ENCODE measurements at regions not wholly inside any gene's neighbourhood (a gene's known extent, or its start where the extent isn't known, plus 50 kb on each side); places are given as distances from the start of the nearest gene placed in this dataset.

- no peak for ATAC-seq
- intact Hi-C loops (cut with DNase I): no loop called here
- no peak for DNase-seq
These were observed 102.9 kb downstream of the CEBPB start for GRCh38 chr20:50293284-50294139.

GRCh38 chr20:50294164-50295088 is 103.8 kb downstream of the CEBPB start:
- intact Hi-C loops (cut with DNase I): no loop called here
- ATAC-seq (no peak), DNase-seq (no peak)

DNA sequence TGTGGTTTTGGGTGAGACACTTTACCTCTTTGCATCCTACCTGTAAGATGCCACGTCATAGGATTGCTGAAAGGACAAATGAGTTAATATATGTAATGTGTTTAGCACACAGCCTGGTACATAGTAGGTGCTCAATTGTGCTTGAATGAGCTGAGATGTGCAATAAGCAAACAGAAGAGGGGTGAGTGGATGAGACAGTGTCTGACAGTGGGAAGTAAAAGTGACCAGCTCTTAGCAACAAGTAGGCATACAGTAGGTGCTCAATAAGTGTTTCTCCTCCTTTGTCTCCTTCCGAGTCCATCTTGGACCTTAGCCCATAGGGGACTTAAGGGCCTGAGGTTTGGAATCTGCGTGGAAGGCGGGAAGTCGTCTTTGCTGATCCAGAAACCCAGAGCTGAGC is 104.7 kb downstream of the CEBPB start:
- no peak for ATAC-seq
- intact Hi-C loops (cut with DNase I): no loop called here
- DNase-seq: no peak

- ATAC-seq (no peak), DNase-seq (no peak)
- intact Hi-C loops (cut with DNase I): no loop called here
These were observed 105.3 kb downstream of the CEBPB start for GRCh38 chr20:50295762-50296449.

DNA sequence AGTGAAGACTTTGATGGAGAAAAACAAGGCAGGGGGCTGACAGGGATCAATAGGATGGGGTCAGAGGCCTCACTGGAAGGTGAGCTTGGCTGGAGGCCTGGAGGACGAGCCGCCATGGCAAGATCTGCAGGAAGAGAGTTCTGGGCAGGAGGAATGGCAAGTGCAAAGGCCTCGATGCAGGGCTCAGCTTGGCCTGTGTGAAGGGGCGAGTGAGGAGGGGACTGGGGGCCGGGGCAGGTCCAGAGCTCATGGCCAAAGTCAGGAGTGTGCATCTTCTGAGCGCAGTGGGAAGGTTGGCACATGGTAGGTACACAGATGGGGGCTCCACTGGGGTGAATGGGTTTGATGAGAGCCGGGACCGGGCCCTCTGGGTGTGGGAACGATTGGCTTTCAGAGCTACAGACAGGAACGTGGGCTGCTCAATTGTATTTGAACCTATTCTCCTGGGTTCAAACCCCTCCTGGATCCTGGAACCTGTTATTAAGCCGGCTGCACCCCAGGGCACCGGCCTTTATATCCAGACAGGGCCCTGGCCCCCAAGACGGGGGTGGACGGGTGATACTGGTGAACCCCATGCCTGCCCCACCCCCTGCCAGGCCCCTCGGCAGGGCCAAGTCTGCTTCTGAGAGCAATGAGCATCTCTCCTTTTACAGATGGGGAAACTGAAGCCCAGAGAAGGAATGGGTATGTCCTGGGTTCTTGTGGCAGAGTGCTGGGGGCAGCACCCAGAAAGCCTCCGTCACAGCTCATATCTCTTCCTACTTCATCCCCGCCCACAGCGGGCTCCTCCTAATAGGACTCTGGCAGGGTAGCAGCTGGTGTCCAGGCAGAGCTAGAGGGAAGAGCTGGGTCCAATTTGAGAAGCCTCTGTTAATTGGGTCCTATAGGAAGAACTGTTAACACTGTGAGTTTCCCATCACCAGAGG is 106.1 kb downstream of the CEBPB start:
- intact Hi-C loops (cut with DNase I): no loop called here
- ATAC-seq: peak in 1 of 2 donors; percentile 39
- DNase-seq: peak; percentile 78

DNA sequence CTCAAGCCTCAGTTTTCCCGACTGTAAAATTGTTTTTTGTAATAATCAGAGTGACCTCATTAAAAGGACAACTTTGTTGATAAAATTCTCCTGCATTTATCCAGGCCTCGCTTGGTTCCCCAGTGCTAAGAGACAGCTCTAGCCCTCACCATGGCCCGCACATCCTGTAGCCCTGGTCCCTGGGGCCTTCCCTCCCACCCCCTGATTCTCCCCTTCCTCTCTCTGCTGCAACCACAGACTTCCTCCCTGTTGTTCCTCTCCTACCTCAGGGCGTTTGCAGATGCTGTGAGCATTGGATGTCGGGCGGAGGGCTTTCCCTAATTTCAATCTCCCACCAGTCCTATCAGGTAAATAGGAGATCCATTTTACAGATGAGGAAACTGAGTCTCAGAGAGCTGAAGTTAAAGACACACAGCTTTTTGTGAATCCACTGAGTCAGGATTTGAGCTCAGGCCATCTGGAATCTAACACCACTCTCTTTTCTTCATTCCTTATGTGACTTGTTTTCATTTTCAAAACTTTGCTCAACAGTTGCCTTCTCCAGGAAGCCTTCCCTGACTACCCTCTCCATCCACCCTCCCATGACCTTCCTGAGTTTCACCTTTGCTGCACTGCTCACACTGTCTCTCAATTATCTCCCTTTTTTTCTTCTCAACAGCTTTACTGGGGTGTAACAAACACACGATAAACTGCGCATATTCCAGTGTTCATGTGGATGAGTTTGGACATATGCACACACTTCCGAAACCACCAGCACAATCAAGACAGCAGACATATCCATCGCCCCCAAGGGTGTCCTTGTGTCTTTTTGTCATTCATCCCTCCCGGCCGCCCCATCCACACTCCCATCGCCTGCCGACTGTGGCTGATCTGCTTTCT is 107.1 kb downstream of the CEBPB start:
- no peak for DNase-seq
- intact Hi-C loops (cut with DNase I): no loop called here
- no peak for ATAC-seq

DNA sequence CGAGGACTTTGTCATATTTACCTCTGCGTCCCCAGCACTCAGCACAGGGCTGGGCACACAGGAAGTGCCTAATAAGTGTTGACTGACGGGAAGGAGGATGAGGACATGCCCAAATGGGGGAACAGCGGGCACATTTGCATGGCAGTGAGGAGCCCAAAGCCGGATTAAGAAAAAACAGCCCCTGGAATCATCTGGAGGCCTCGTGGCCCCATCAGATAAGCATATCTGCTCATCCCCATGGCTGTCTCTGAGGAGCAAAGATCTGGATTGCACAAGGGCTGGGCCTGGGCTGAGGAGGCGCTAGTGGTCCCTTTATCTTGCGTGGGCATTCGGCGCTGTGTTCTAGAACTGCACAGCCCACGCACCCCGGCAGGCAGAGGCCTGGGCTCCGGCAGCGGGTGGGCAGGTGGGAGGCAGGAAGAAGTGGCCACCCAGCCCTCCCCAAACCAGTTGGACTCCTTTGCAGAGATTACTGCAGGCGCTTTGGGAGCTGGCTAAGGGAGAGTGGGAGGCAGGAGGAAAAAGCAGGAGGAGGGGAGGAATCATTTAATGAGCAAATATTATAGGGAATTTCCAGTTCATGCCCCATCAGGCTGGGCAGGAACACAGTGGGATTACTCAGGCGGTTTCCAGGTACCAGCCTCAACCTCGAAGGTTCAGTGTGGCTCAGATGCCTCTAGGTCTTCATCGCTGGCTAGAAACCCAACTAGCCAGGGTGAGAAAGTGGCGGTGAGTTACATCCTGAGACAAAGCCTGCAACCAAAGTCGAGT is 108.1 kb downstream of the CEBPB start:
- intact Hi-C loops (cut with DNase I): no loop called here
- no peak for ATAC-seq
- no peak for DNase-seq

GRCh38 chr20:50299325-50299629 is 108.6 kb downstream of the CEBPB start:
- intact Hi-C loops (cut with DNase I): no loop called here
- ATAC-seq (no peak), DNase-seq (no peak)

DNA sequence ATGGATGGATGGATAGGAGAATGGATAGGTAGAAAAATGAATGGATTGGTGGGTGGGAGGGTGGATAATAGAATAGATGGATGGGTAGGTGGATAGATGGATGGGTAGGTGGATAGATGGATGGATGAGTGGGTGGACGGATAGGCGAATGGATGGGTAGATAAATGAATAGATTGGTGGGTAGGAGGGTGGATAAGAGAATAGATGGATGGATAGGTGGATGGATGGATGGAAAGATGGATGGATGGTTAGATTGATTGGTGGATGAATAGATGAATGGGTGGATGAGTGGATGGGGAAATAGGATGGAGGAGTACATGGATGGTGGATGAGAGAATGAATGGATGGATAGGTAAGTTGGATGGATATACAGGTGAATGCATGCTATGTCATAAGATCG is 110.5 kb downstream of the CEBPB start:
- intact Hi-C loops (cut with DNase I): loop anchor here in 1 of 2 donors (10.0 kb wide), 1 partner anchor 106 kb away; the partner anchor contains the start of gene CEBPB
- DNase-seq: no peak
- ATAC-seq: no peak

DNA sequence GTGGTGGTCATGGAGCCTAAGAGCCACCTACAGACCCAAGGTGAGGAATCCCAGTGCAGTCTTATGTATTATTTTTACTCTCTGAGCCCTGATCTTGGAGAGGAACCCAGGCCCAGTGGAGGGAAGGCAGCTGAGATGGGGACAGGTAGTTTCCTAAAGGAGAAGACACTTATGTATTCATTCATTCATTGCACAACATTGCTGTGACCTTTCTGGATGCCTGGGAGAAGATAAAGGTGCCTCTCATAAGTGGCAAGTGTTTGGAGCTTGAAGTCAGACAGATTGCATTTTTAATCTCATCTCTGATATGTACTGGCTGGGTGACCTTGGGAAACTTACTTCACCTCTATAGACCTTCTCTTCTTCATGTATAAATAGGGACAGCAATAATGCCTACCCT is 111.1 kb downstream of the CEBPB start:
- ATAC-seq (no peak), DNase-seq (no peak)
- intact Hi-C loops (cut with DNase I): loop anchor here in 1 of 2 donors (10.0 kb wide), 1 partner anchor 107 kb away; the partner anchor contains the start of gene CEBPB

- ATAC-seq (peak in 1 of 2 donors; percentile 3), DNase-seq (no peak)
- intact Hi-C loops (cut with DNase I): loop anchor here in 1 of 2 donors (10.0 kb wide), 1 partner anchor 108 kb away; the partner anchor contains the start of gene CEBPB
These were observed 111.9 kb downstream of the CEBPB start for GRCh38 chr20:50302341-50303057.

GRCh38 chr20:50303573-50304500 is 113.2 kb downstream of the CEBPB start:
- intact Hi-C loops (cut with DNase I): loop anchor here in 1 of 2 donors (10.0 kb wide), 1 partner anchor 109 kb away; the partner anchor contains the start of gene CEBPB
- peak; percentile 93 for DNase-seq
- ATAC-seq: peak; percentile 1 to 9

- DNase-seq (peak; percentile 72), ATAC-seq (peak; percentile 35 to 39)
- intact Hi-C loops (cut with DNase I): loop anchor here in 1 of 2 donors (10.0 kb wide), 1 partner anchor 110 kb away; the partner anchor contains the start of gene CEBPB
These were observed 113.8 kb downstream of the CEBPB start for GRCh38 chr20:50304501-50304856.

- DNase-seq (peak; percentile 92), ATAC-seq (peak; percentile 73 to 79)
- intact Hi-C loops (cut with DNase I): loop anchor here in 1 of 2 donors (10.0 kb wide), 1 partner anchor 110 kb away; the partner anchor contains the start of gene CEBPB
These were observed 114.4 kb downstream of the CEBPB start for GRCh38 chr20:50304923-50305635.

Measured in left cardiac atrium (tissue), 4 donors.